HEK293 (cell line): ENCODE measurements at regions not wholly inside any gene's neighbourhood (a gene's known extent, or its start where the extent isn't known, plus 50 kb on each side); places are given as distances from the start of the nearest gene placed in this dataset.

ENCODE experiments used
- CTCF ChIA-PET: fragments of 350-600 bp; formaldehyde crosslinking; extraction: SDS; loops from one replicate; lab custom pipeline; 2021; ENCODE audit warnings: antibody characterized with exemption; lab: Yijun Ruan, JAX
- POLR2A ChIA-PET: fragments of 300-600 bp; formaldehyde crosslinking; extraction: SDS; loops from one replicate; lab custom pipeline; 2020; ENCODE audit warnings: antibody characterized with exemption, inconsistent platforms; lab: Yijun Ruan, JAX
- H3K27ac ChIP-seq: fragments of 200-500 bp; sonication (Bioruptor generic); 2 replicates; pipeline ENCODE4 v1.5.1; 2014; ENCODE audit warnings: low read depth, low read length, control low read depth, inconsistent platforms; ENCODE audit errors: extremely low read depth
- H3K36me3 ChIP-seq, 2 experiments: fragments of 200-500 bp in 1 of 2; sonication (Bioruptor generic) in 1 of 2; 1 replicate in 1 of 2; 2 replicates in 1 of 2; pipeline ENCODE4 v1.5.1; 2014 to 2017; ENCODE audit warnings: inconsistent platforms in 2 of 2, low read length in 2 of 2; ENCODE audit not compliant: control insufficient read depth in 2 of 2, insufficient read depth in 1 of 2
- H3K4me1 ChIP-seq: fragments of 200-500 bp; sonication (Bioruptor generic); 2 replicates; pipeline ENCODE4 v1.5.1; 2014; ENCODE audit warnings: mild to moderate bottlenecking, low read length, inconsistent platforms; ENCODE audit not compliant: control insufficient read depth, insufficient read depth
- H3K4me3 ChIP-seq: 2 replicates; pipeline ENCODE4 v1.5.1; 2011; ENCODE audit warnings: low read depth, mild to moderate bottlenecking, control low read depth, low read length, moderate library complexity
- H3K9me3 ChIP-seq: fragments of 200-500 bp; sonication (Bioruptor generic); 2 replicates; pipeline ENCODE4 v1.5.1; 2014; ENCODE audit warnings: low read depth, low read length, inconsistent platforms; ENCODE audit not compliant: control insufficient read depth, insufficient read depth
- BCL6B ChIP-seq: fragments of 450-650 bp; formaldehyde crosslinking; IDR thresholded peaks from 2 replicates; pipeline ENCODE4 v1.5.1; 2017; ENCODE audit warnings: missing biosample characterization, missing genetic modification characterization
- GLI4 ChIP-seq: fragments of 450-650 bp; formaldehyde crosslinking; IDR thresholded peaks from 2 replicates; pipeline ENCODE4 v1.5.1; 2016; ENCODE audit warnings: missing biosample characterization, missing genetic modification characterization
- KLF1 ChIP-seq: fragments of 450-650 bp; formaldehyde crosslinking; IDR thresholded peaks from 2 replicates; pipeline ENCODE4 v1.5.1; 2016; ENCODE audit warnings: missing biosample characterization, missing genetic modification characterization
- SCRT1 ChIP-seq: fragments of 450-650 bp; formaldehyde crosslinking; IDR thresholded peaks from 2 replicates; pipeline ENCODE4 v1.5.1; 2016; ENCODE audit warnings: missing biosample characterization, missing genetic modification characterization, borderline replicate concordance
- SP2 ChIP-seq: fragments of 450-650 bp; formaldehyde crosslinking; IDR thresholded peaks from 2 replicates; pipeline ENCODE4 v1.5.1; 2016; ENCODE audit warnings: missing biosample characterization, missing genetic modification characterization
- TSHZ1 ChIP-seq: fragments of 450-650 bp; formaldehyde crosslinking; IDR thresholded peaks from 2 replicates; pipeline ENCODE4 v1.5.1; 2016; ENCODE audit warnings: missing biosample characterization, missing genetic modification characterization, borderline replicate concordance
- ZNF146 ChIP-seq: fragments of 450-650 bp; formaldehyde crosslinking; IDR thresholded peaks from 2 replicates; pipeline ENCODE4 v1.5.1; 2016; ENCODE audit warnings: missing biosample characterization, missing genetic modification characterization
- ZNF184 ChIP-seq: fragments of 450-650 bp; IDR thresholded peaks from 2 replicates; pipeline ENCODE4 v1.5.1; 2018; ENCODE audit warnings: missing biosample characterization, mild to moderate bottlenecking, missing genetic modification characterization
- ZNF214 ChIP-seq: fragments of 450-650 bp; formaldehyde crosslinking; IDR thresholded peaks from 2 replicates; pipeline ENCODE4 v1.5.1; 2017; ENCODE audit warnings: missing biosample characterization, mild to moderate bottlenecking, missing genetic modification characterization, borderline replicate concordance
- ZNF404 ChIP-seq: fragments of 450-650 bp; formaldehyde crosslinking; IDR thresholded peaks from 2 replicates; pipeline ENCODE4 v1.5.1; 2017; ENCODE audit warnings: missing biosample characterization, missing genetic modification characterization
- ZNF555 ChIP-seq: fragments of 450-650 bp; formaldehyde crosslinking; conservative IDR thresholded peaks from 2 replicates; pipeline ENCODE4 v1.5.1; 2017; ENCODE audit warnings: missing biosample characterization, mild to moderate bottlenecking, missing genetic modification characterization, inconsistent platforms
- ZNF580 ChIP-seq: fragments of 450-650 bp; formaldehyde crosslinking; IDR thresholded peaks from 2 replicates; pipeline ENCODE4 v1.5.1; 2016; ENCODE audit warnings: missing biosample characterization, missing genetic modification characterization
- ZNF585B ChIP-seq: fragments of 450-650 bp; formaldehyde crosslinking; IDR thresholded peaks from 2 replicates; pipeline ENCODE4 v1.5.1; 2016; ENCODE audit warnings: missing biosample characterization, missing genetic modification characterization
- ZNF629 ChIP-seq: fragments of 450-650 bp; formaldehyde crosslinking; IDR thresholded peaks from 2 replicates; pipeline ENCODE4 v1.5.1; 2017; ENCODE audit warnings: missing biosample characterization, missing genetic modification characterization
- ZNF692 ChIP-seq: fragments of 450-650 bp; formaldehyde crosslinking; IDR thresholded peaks from 2 replicates; pipeline ENCODE4 v1.5.1; 2016; ENCODE audit warnings: missing biosample characterization, missing genetic modification characterization
- ZNF777 ChIP-seq: fragments of 450-650 bp; formaldehyde crosslinking; IDR thresholded peaks from 2 replicates; pipeline ENCODE4 v1.5.1; 2017; ENCODE audit warnings: missing biosample characterization, missing genetic modification characterization, borderline replicate concordance
- ZNF830 ChIP-seq: fragments of 450-650 bp; IDR thresholded peaks from 2 replicates; pipeline ENCODE4 v1.5.0; 2018; ENCODE audit warnings: missing biosample characterization, missing genetic modification characterization, low read depth, mild to moderate bottlenecking, moderate library complexity
- ZSCAN16 ChIP-seq: fragments of 450-650 bp; formaldehyde crosslinking; IDR thresholded peaks from 2 replicates; pipeline ENCODE4 v1.5.1; 2016; ENCODE audit warnings: missing biosample characterization, missing genetic modification characterization
- ZSCAN23 ChIP-seq: fragments of 450-650 bp; formaldehyde crosslinking; IDR thresholded peaks from 2 replicates; pipeline ENCODE4 v1.5.1; 2016; ENCODE audit warnings: missing biosample characterization, missing genetic modification characterization
- ZSCAN30 ChIP-seq: fragments of 450-650 bp; IDR thresholded peaks from 2 replicates; pipeline ENCODE4 v1.5.1; 2018; ENCODE audit warnings: missing biosample characterization, mild to moderate bottlenecking, missing genetic modification characterization, moderate library complexity
- TF ChIP-seq, protein P1 (sequence below): fragments of 450-650 bp; formaldehyde crosslinking; IDR thresholded peaks from 2 replicates; pipeline ENCODE4 v1.5.1; 2016; ENCODE audit warnings: missing biosample characterization, missing genetic modification characterization
- TF ChIP-seq, protein P2 (sequence below): fragments of 450-650 bp; formaldehyde crosslinking; IDR thresholded peaks from 2 replicates; pipeline ENCODE4 v1.5.1; 2016; ENCODE audit warnings: missing biosample characterization, missing genetic modification characterization
- TF ChIP-seq, protein P3 (sequence below): fragments of 450-650 bp; formaldehyde crosslinking; IDR thresholded peaks from 2 replicates; pipeline ENCODE4 v1.5.1; 2016; ENCODE audit warnings: missing biosample characterization, missing genetic modification characterization

DNA sequence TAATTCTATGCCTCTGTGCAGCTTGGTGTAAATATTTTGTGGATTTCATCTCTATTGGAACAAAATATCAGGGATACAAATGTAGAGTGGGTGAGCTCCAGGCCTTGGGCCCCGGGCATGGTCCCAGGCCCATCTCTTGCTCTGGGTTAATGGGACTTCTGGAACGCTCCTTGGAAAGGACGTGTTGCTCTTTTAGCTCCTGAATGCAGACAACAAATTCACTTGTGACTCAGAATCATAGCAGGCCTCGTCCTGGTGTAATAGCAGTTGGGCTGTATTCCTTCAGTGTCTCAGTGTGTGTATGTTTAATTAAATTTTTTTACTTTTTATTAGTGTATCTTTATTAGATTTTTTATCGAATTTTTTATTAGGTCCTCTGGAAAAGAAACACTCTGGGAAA, 266.7 kb upstream of the C2CD4B start:
- POLR2A ChIA-PET = no interaction called here
- Histone ChIP-seq H3K4me3 (no peak overlapping the region), H3K36me3 (no peaks in the 10 kb centered on the region), H3K9me3 (no peaks in the 10 kb centered on the region), H3K4me1 (no peaks in the 10 kb centered on the region), H3K27ac (no peak overlapping the region)
- TF ChIP-seq, protein P1, sequence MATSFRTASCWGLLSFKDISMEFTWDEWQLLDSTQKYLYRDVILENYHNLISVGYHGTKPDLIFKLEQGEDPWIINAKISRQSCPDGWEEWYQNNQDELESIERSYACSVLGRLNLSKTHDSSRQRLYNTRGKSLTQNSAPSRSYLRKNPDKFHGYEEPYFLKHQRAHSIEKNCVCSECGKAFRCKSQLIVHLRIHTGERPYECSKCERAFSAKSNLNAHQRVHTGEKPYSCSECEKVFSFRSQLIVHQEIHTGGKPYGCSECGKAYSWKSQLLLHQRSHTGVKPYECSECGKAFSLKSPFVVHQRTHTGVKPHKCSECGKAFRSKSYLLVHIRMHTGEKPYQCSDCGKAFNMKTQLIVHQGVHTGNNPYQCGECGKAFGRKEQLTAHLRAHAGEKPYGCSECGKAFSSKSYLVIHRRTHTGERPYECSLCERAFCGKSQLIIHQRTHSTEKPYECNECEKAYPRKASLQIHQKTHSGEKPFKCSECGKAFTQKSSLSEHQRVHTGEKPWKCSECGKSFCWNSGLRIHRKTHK = no peak
- TF ChIP-seq KLF1 = no peak
- no peak for TF ChIP-seq SCRT1 (tag by site-specific recombination)
- TF ChIP-seq GLI4 (tag by site-specific recombination) = no peak
- TF ChIP-seq ZNF404 (tag by site-specific recombination) = no peak
- no peak for TF ChIP-seq TSHZ1 (tag by site-specific recombination)
- no peak for TF ChIP-seq ZNF214 (tag by site-specific recombination)
- no peak for TF ChIP-seq ZSCAN16 (tag by site-specific recombination)
- TF ChIP-seq, protein P2, sequence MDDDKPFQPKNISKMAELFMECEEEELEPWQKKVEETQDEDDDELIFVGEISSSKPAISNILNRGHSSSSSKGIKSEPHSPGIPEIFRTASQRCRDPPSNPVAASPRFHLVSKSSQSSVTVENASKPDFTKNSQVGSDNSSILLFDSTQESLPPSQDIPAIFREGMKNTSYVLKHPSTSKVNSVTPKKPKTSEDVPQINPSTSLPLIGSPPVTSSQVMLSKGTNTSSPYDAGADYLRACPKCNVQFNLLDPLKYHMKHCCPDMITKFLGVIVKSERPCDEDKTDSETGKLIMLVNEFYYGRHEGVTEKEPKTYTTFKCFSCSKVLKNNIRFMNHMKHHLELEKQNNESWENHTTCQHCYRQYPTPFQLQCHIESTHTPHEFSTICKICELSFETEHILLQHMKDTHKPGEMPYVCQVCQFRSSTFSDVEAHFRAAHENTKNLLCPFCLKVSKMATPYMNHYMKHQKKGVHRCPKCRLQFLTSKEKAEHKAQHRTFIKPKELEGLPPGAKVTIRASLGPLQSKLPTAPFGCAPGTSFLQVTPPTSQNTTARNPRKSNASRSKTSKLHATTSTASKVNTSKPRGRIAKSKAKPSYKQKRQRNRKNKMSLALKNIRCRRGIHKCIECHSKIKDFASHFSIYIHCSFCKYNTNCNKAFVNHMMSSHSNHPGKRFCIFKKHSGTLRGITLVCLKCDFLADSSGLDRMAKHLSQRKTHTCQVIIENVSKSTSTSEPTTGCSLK (tag by site-specific recombination) = no peak
- TF ChIP-seq ZNF184 (tag by site-specific recombination) = no peak
- TF ChIP-seq ZNF146 = no peak
- TF ChIP-seq BCL6B (tag by site-specific recombination) = no peak
- TF ChIP-seq ZNF555 (tag by site-specific recombination) = no peak
- CTCF ChIA-PET = no interaction called here

- no peak overlapping the region for H3K27ac ChIP-seq
- no peaks in the 10 kb centered on the region for H3K4me1 ChIP-seq
- POLR2A ChIA-PET = no interaction called here
- no peaks in the 10 kb centered on the region for H3K36me3 ChIP-seq
- H3K9me3 ChIP-seq = no peaks in the 10 kb centered on the region
- CTCF ChIA-PET = no interaction called here
- H3K4me3 ChIP-seq = no peak overlapping the region
- TF ChIP-seq SP2 (tag by site-specific recombination) (no peak), ZSCAN30 (no peak), ZNF692 (tag by site-specific recombination) (no peak), ZSCAN23 (no peak), ZNF830 (tag by site-specific recombination) (no peak), ZNF629 (tag by site-specific recombination) (no peak), ZNF777 (no peak), ZNF580 (tag by site-specific recombination) (no peak), SCRT1 (tag by site-specific recombination) (no peak), ZNF184 (tag by site-specific recombination) (no peak), ZNF585B (tag by site-specific recombination) (no peak)
- TF ChIP-seq, protein P3, sequence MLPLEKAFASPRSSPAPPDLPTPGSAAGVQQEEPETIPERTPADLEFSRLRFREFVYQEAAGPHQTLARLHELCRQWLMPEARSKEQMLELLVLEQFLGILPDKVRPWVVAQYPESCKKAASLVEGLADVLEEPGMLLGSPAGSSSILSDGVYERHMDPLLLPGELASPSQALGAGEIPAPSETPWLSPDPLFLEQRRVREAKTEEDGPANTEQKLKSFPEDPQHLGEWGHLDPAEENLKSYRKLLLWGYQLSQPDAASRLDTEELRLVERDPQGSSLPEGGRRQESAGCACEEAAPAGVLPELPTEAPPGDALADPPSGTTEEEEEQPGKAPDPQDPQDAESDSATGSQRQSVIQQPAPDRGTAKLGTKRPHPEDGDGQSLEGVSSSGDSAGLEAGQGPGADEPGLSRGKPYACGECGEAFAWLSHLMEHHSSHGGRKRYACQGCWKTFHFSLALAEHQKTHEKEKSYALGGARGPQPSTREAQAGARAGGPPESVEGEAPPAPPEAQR (tag by site-specific recombination) = no peak
Measured at GRCh38 chr15:62432702-62433398, 267.8 kb upstream of the C2CD4B start.
